ENCODE measurements at regions not wholly inside any gene's neighbourhood (a gene's known extent, or its start where the extent isn't known, plus 50 kb on each side); places are given as distances from the start of the nearest gene placed in this dataset.
A peak's percentile ranks its signal among the peaks of the same experiment; 100 is the strongest.

DNA sequence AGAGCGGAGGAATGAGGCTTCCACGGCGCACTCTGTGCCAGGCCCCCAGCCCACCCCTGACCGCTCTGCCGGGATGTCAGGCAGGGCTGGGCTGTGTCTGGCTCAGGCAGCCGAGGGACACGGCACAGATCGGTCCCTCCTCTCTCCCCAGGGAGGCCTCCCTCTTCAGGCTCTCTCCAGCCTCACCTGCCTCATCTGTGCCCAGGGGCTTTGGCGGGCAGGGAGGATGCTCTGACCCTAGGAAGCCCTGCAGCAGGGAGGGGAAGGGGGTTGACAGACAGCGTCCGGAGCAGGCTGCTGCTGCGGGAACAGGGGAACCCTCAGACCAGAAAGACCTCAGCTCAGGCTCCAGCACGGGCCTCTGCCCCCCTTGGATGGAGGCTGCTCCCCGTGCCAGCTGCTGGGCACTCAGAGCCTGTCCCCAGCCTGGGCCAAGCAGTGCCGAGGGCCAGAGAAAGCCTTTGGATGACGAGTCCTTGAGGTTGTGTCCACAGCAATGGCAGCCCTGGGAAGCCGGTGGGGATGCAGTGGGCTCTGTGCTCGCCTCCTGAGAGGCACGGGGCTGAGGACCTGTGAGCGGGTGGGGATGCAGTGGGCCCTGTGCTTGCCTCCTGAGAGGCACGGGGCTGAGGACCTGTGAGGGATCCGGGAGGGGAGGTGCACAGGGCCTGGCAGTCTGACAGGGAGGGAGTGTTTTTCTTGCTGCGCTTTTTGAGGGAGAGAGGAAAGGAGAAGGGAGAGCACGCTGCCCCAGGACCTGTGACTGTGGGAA, 66.9 kb downstream of the FOXL3 start:
- Histone ChIP-seq H3K9me3 (peaks cover 0 to 12% (median 9%) of the 10 kb centered on the region in 8 donors), H3K36me3 (no peaks in the 10 kb centered on the region), H3K27ac (no peak overlapping the region), H3K4me1 (peaks cover 8 to 45% (median 25%) of the 10 kb centered on the region in 6 donors), H3K4me3 (no peak overlapping the region), H3K27me3 (replicated peaks in 1 of 7) (peaks cover 0 to 44% (median 5%) of the 10 kb centered on the region in 7 donors)
- TF ChIP-seq POLR2A (IDR thresholded peaks at IDR 0.05), result no peak
- no peak for TF ChIP-seq POLR2AphosphoS5 (IDR thresholded peaks at IDR 0.05)
- TF ChIP-seq CTCF (IDR thresholded peaks at IDR 0.05 in 8 of 11, conservative IDR thresholded peaks at IDR 0.05 in 3 of 11), result no peak
- DNase-seq, result no peak
- 78 to 87% (median 84%) methylated on average over 23 to 24 of the region's 24 CpGs for WGBS, 5 donors
- intact Hi-C loops (cut with DNase I; ENCODE audit: low total_unique reads), result no loop called here

- Histone ChIP-seq H3K4me1 (peaks cover 9 to 45% (median 27%) of the 10 kb centered on the region in 6 donors), H3K9me3 (peaks cover 0 to 12% (median 9%) of the 10 kb centered on the region in 8 donors), H3K27ac (no peak overlapping the region), H3K27me3 (replicated peaks in 1 of 7) (peaks cover 0 to 37% (median 5%) of the 10 kb centered on the region in 7 donors), H3K36me3 (no peaks in the 10 kb centered on the region), H3K4me3 (no peak overlapping the region)
- intact Hi-C loops (cut with DNase I; ENCODE audit: low total_unique reads), result no loop called here
- TF ChIP-seq CTCF (IDR thresholded peaks at IDR 0.05 in 8 of 11, conservative IDR thresholded peaks at IDR 0.05 in 3 of 11) (no peak), POLR2AphosphoS5 (IDR thresholded peaks at IDR 0.05) (no peak), POLR2A (IDR thresholded peaks at IDR 0.05) (no peak)
- no peak for DNase-seq
- WGBS, 5 donors, result 72 to 87% (median 76%) methylated on average over 12 of the region's 12 CpGs
Observed at GRCh38 chr7:357531-358209, 67.7 kb downstream of the FOXL3 start.

- H3K27me3 ChIP-seq (replicated peaks in 1 of 7), result peaks cover 0 to 37% (median 5%) of the 10 kb centered on the region in 7 donors
- H3K9me3 ChIP-seq, result peaks cover 0 to 12% (median 9%) of the 10 kb centered on the region in 8 donors
- DNase-seq, result peak; percentile 11
- WGBS, 5 donors, result 88 to 100% (median 100%) methylated on average over 1 of the region's 1 CpG
- H3K4me3 ChIP-seq, result no peak overlapping the region
- H3K27ac ChIP-seq, result no peak overlapping the region
- intact Hi-C loops (cut with DNase I; ENCODE audit: low total_unique reads), result no loop called here
- TF ChIP-seq POLR2A (IDR thresholded peaks at IDR 0.05), result no peak
- TF ChIP-seq CTCF (IDR thresholded peaks at IDR 0.05 in 8 of 11, conservative IDR thresholded peaks at IDR 0.05 in 3 of 11), result no peak
- no peak for TF ChIP-seq POLR2AphosphoS5 (IDR thresholded peaks at IDR 0.05)
- H3K4me1 ChIP-seq, result peaks cover 12 to 45% (median 31%) of the 10 kb centered on the region in 6 donors
- no peaks in the 10 kb centered on the region for H3K36me3 ChIP-seq
Observed at GRCh38 chr7:358352-358751, 68.4 kb downstream of the FOXL3 start.

DNA sequence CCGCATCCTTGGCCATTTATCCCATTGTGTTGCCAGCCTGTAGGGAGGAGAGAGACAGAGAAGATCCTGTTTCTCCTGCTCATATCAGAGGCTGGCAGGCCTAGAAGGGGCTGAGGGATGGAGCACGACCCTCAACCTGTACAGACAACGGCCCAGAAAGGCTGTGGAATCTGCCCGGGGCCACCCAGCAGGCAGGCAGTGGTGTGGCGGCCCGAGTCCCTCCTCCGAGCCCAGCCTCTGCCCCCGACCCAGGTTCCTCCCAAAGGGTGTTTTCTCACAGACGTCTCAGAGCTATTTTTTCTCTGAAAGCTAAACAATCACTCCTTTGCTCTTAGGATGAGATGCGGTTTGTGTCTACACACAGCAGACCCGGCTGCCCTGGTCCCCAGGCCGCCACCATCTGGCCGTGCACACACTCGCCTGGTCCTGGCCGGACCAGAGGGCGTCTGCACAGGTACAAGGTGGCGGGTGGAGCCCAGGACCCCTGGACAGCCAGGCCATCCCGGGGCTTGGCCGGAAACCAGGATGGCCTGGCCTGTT, 69.3 kb downstream of the FOXL3 start:
- H3K27me3 ChIP-seq (replicated peaks in 1 of 7), result peaks cover 0 to 42% (median 5%) of the 10 kb centered on the region in 7 donors
- intact Hi-C loops (cut with DNase I; ENCODE audit: low total_unique reads), result no loop called here
- peaks cover 12 to 46% (median 34%) of the 10 kb centered on the region in 6 donors for H3K4me1 ChIP-seq
- H3K36me3 ChIP-seq, result no peaks in the 10 kb centered on the region
- H3K4me3 ChIP-seq, result no peak overlapping the region
- H3K9me3 ChIP-seq, result peaks cover 0 to 12% (median 9%) of the 10 kb centered on the region in 8 donors
- DNase-seq, result peak; percentile 59
- 51 to 66% (median 64%) methylated on average over 18 to 19 of the region's 19 CpGs for WGBS, 5 donors
- TF ChIP-seq POLR2AphosphoS5 (IDR thresholded peaks at IDR 0.05) (no peak), CTCF (IDR thresholded peaks at IDR 0.05 in 8 of 11, conservative IDR thresholded peaks at IDR 0.05 in 3 of 11) (no peak), POLR2A (IDR thresholded peaks at IDR 0.05) (no peak)
- H3K27ac ChIP-seq, result no peak overlapping the region
